Endothelial cell of umbilical vein (primary cell): ENCODE measurements at regions not wholly inside any gene's neighbourhood (a gene's known extent, or its start where the extent isn't known, plus 50 kb on each side); places are given as distances from the start of the nearest gene placed in this dataset.

Experiments used
- EZH2 ChIP-seq: IDR thresholded peaks from 2 replicates; pipeline ENCODE4 v1.6.1; 2012; ENCODE audit warnings: borderline replicate concordance, low read depth, mild to moderate bottlenecking, moderate library complexity, low read length, inconsistent platforms; ENCODE audit not compliant: severe bottlenecking
- FOS ChIP-seq: IDR thresholded peaks from 2 replicates; pipeline ENCODE4 v1.6.1; 2011; ENCODE audit warnings: mild to moderate bottlenecking, low read length, moderate library complexity, borderline replicate concordance; ENCODE audit not compliant: insufficient read depth
- GATA2 ChIP-seq: IDR thresholded peaks from 2 replicates; pipeline ENCODE4 v1.7.0; 2011; ENCODE audit warnings: low read depth, mild to moderate bottlenecking, moderate library complexity, mixed read lengths, low read length; ENCODE audit not compliant: insufficient read length, insufficient read depth
- JUN ChIP-seq: IDR thresholded peaks from 2 replicates; pipeline ENCODE4 v1.6.1; 2011; ENCODE audit warnings: borderline replicate concordance, low read depth; ENCODE audit not compliant: insufficient read length, insufficient read depth
- MYC ChIP-seq: IDR thresholded peaks from one replicate; pipeline ENCODE4 v1.6.1; 2011; ENCODE audit warnings: mild to moderate bottlenecking, low read depth, low read length
- POLR2A ChIP-seq: IDR thresholded peaks from 2 replicates; pipeline ENCODE4 v1.6.1; 2012; ENCODE audit warnings: low read depth, mild to moderate bottlenecking, control low read depth, low read length
- POLR2AphosphoS5 ChIP-seq: IDR thresholded peaks from 2 replicates; pipeline ENCODE4 v1.6.1; 2012; ENCODE audit warnings: low read depth, mild to moderate bottlenecking, control low read depth, low read length, moderate library complexity; ENCODE audit not compliant: insufficient read depth
- TF ChIP-seq, protein P1 (sequence below), 2 donors: IDR thresholded peaks; 1 replicate in 1 of 2; 2 replicates in 1 of 2; pipeline ENCODE4 v1.5.1; 2011; ENCODE audit warnings: low read length in 2 of 2, mild to moderate bottlenecking in 2 of 2, moderate library complexity in 2 of 2, control low read depth in 1 of 2, inconsistent platforms in 1 of 2, low read depth in 1 of 2; ENCODE audit not compliant: insufficient read depth in 1 of 2; ENCODE audit errors: extremely low read depth in 1 of 2
- TF ChIP-seq, protein P2 (sequence below): IDR thresholded peaks from 2 replicates; pipeline ENCODE4 v1.6.1; 2011; ENCODE audit not compliant: insufficient read depth, insufficient read length

DNA sequence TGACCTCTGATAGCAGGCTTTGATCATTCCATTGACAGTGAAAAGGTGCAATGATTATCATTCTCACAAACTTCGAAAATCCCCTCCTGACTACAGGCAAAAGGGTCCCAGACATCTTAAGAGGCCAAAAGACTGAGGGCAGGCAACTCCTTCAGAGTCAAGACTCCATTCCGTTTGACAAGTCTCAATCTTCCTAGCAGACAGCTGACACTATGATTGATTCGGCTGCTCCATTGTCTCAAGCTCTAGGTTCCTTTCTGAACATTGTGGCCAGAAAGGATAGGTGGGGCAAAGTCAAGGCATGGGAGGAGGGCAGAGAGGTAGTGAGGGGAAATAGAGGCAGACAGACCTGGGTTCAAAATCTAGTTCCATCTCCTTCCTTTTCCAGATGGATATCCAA, 53.7 kb upstream of the MAN1A2 start:
- no peak for TF ChIP-seq POLR2AphosphoS5
- no peak for TF ChIP-seq GATA2
- TF ChIP-seq, protein P1, sequence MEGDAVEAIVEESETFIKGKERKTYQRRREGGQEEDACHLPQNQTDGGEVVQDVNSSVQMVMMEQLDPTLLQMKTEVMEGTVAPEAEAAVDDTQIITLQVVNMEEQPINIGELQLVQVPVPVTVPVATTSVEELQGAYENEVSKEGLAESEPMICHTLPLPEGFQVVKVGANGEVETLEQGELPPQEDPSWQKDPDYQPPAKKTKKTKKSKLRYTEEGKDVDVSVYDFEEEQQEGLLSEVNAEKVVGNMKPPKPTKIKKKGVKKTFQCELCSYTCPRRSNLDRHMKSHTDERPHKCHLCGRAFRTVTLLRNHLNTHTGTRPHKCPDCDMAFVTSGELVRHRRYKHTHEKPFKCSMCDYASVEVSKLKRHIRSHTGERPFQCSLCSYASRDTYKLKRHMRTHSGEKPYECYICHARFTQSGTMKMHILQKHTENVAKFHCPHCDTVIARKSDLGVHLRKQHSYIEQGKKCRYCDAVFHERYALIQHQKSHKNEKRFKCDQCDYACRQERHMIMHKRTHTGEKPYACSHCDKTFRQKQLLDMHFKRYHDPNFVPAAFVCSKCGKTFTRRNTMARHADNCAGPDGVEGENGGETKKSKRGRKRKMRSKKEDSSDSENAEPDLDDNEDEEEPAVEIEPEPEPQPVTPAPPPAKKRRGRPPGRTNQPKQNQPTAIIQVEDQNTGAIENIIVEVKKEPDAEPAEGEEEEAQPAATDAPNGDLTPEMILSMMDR (IDR thresholded peaks at IDR 0.05; ENCODE audit: extremely low read depth in 1 of 2, insufficient read depth in 1 of 2, low read depth in 1 of 2, low read length in 2 of 2) = no peak
- TF ChIP-seq POLR2A = no peak
- no peak for TF ChIP-seq MYC
- TF ChIP-seq, protein P2, sequence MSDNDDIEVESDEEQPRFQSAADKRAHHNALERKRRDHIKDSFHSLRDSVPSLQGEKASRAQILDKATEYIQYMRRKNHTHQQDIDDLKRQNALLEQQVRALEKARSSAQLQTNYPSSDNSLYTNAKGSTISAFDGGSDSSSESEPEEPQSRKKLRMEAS = no peak
- TF ChIP-seq EZH2 = no peak
- no peak for TF ChIP-seq FOS
- TF ChIP-seq JUN = no peak
